AG04449 (cell line): ENCODE measurements at regions not wholly inside any gene's neighbourhood (a gene's known extent, or its start where the extent isn't known, plus 50 kb on each side); places are given as distances from the start of the nearest gene placed in this dataset.

Experiments used
- CTCF ChIA-PET: fragments of 350-600 bp; formaldehyde crosslinking; extraction: SDS; loops from one replicate; lab custom pipeline; 2021; ENCODE audit warnings: antibody characterized with exemption; lab: Yijun Ruan, JAX
- POLR2A ChIA-PET: fragments of 400-600, 350-600 bp; formaldehyde crosslinking; extraction: SDS; loops from one replicate; lab custom pipeline; 2020; ENCODE audit warnings: antibody characterized with exemption, inconsistent platforms; lab: Yijun Ruan, JAX
- DNase-seq: peaks from one replicate; pipeline ENCODE4 v3.0.0-alpha.2; 2010; ENCODE audit warnings: low read depth, low spot score
- H3K4me3 ChIP-seq: 2 replicates; pipeline ENCODE4 v1.5.1; 2011; ENCODE audit warnings: low read depth, mild to moderate bottlenecking, control low read depth, low read length
- TF ChIP-seq, protein P1 (sequence below): IDR thresholded peaks from one replicate; pipeline ENCODE4 v1.5.1; 2011; ENCODE audit warnings: mild to moderate bottlenecking, moderate library complexity, low read length, control low read depth, inconsistent platforms; ENCODE audit not compliant: insufficient read depth; ENCODE audit errors: missing control alignments

DNA sequence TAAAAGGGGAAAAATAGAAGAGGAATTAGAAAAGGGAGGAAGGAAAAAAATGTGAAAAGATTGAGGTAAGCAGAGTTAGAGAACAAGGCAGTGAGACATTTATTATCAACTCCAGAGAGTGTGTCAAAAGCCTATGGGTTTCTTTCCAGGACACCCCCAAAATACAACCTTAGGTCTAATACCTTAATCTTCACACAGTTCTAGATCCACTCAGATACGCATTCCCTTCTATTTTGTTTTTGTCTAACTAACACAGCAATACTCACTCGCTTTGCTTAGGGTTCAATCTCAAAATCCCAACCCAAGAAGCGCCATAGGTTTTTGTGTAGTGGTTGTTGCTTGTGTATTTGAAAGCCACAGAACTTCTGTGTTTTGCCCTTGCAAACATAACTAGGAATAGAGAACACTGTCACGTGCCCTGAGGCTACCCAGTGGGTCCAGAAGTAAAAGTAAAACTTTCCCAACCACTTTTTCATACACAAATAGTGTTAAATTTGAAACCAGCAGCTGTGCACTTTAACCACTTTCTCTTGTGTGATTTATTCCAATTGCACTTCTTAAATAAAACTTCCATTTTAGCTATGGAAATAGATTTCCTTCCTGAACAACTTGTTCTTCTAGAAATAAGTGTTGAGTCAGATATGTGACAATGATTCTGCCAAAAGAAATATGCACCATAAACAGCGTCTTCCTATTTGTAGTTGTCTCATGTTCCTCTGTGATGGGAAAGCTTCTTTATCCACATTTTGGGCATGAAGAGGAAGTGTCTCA is 414.7 kb upstream of the GHITM start:
- TF ChIP-seq, protein P1, sequence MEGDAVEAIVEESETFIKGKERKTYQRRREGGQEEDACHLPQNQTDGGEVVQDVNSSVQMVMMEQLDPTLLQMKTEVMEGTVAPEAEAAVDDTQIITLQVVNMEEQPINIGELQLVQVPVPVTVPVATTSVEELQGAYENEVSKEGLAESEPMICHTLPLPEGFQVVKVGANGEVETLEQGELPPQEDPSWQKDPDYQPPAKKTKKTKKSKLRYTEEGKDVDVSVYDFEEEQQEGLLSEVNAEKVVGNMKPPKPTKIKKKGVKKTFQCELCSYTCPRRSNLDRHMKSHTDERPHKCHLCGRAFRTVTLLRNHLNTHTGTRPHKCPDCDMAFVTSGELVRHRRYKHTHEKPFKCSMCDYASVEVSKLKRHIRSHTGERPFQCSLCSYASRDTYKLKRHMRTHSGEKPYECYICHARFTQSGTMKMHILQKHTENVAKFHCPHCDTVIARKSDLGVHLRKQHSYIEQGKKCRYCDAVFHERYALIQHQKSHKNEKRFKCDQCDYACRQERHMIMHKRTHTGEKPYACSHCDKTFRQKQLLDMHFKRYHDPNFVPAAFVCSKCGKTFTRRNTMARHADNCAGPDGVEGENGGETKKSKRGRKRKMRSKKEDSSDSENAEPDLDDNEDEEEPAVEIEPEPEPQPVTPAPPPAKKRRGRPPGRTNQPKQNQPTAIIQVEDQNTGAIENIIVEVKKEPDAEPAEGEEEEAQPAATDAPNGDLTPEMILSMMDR: no peak
- H3K4me3 ChIP-seq: no peak overlapping the region
- CTCF ChIA-PET: no interaction called here
- no peak for DNase-seq
- POLR2A ChIA-PET: no interaction called here

DNA sequence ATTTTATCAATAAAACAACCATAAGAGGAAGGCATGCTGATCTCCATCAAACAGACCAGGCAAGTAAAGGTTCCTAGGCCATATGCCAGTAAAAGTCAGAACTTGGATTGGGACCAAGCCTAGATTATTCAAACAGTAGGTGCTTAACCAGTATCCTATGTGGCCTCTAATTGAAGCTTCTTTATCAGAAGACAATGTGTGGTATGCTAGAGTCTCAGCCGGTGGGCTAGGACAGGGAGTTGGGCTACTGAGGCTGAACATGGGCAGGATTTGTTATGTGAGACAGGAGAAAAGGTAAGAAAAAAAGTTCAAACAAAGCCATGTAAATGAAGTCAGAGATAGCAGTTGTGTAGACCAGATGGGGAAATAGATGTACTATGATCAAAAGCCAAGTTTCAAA is 413.7 kb upstream of the GHITM start:
- H3K4me3 ChIP-seq: no peak overlapping the region
- TF ChIP-seq, protein P1: no peak
- POLR2A ChIA-PET: no interaction called here
- CTCF ChIA-PET: no interaction called here
- DNase-seq: no peak

DNA sequence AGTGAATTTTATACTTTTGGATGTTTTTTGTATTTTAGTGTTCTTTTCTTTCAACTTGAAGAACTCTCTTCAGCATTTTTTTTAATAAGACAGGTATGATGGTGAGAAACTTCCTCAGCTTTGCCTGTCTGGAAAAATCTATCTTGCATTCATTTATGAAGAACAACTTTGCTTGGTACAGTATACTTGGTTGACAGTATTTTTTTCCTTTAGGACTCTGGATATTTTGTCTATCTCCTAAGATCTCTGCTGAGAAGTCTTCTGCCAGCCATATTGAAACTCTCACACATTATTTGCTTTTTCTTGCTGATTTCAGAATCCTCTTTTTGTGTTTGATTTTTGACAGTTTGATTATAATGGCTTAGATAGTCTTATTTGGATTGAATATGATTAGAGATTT is 405.0 kb upstream of the GHITM start:
- TF ChIP-seq, protein P1: no peak
- POLR2A ChIA-PET: no interaction called here
- DNase-seq: no peak
- CTCF ChIA-PET: no interaction called here
- H3K4me3 ChIP-seq: no peak overlapping the region

- ChIA-PET POLR2A (no interaction called here), CTCF (no interaction called here)
- TF ChIP-seq, protein P1: no peak
- no peak overlapping the region for H3K4me3 ChIP-seq
- no peak for DNase-seq
These were observed 403.3 kb upstream of the GHITM start for GRCh38 chr10:83736008-83736407.

DNA sequence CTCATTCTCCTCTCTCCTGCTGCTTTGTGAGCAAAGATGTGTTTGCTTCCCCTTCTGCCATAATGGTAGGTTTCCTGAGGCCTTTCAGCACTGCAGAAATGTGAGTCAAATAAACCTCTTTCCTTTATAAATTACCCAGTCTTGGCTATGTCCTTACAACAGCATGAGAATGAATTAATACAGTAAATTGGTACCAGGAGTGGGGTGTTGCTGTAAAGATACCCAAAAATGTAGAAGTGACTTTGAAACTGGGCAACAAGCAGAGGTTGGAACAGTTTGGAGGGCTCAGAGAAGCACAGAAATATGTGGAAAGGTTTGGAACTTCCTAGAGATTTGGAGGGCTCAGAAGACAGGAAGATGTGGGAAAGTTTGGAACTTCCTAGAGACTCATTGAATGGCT is 388.7 kb upstream of the GHITM start:
- ChIA-PET POLR2A (no interaction called here), CTCF (no interaction called here)
- DNase-seq: no peak
- TF ChIP-seq, protein P1: no peak
- H3K4me3 ChIP-seq: no peak overlapping the region

DNA sequence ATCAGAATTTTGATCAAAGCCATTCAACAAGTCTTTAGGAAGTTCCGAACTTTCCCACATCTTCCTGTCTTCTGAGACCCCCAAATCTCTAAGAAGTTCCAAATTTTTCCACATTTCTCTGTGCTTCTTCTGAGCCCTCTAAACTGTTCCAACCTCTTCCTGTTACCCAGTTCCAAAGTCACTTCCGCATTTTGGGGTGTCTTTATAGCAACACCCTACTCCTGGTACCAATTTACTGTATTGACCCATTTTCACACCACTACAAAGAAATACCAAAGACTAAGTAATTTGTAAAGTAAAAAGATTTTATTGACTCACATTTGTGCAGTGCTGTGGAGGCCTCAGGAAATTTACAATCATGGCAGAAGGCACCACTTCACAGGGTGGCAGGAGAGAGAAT is 385.8 kb upstream of the GHITM start:
- TF ChIP-seq, protein P1: no peak
- ChIA-PET CTCF (no interaction called here), POLR2A (no interaction called here)
- DNase-seq: no peak
- H3K4me3 ChIP-seq: no peak overlapping the region
